G401 (cell line): ENCODE measurements at regions not wholly inside any gene's neighbourhood (a gene's known extent, or its start where the extent isn't known, plus 50 kb on each side); places are given as distances from the start of the nearest gene placed in this dataset.

Experiments
- DNase-seq: peaks from one replicate; pipeline ENCODE4 v3.0.0-alpha.2; 2015; ENCODE audit warnings: low spot score
- in situ Hi-C: cut with HindIII; loops from 2 replicates; pipeline ENCODE4 v1.10.0; 2016; ENCODE audit warnings: low sequenced_read_pairs, mixed read lengths

DNA sequence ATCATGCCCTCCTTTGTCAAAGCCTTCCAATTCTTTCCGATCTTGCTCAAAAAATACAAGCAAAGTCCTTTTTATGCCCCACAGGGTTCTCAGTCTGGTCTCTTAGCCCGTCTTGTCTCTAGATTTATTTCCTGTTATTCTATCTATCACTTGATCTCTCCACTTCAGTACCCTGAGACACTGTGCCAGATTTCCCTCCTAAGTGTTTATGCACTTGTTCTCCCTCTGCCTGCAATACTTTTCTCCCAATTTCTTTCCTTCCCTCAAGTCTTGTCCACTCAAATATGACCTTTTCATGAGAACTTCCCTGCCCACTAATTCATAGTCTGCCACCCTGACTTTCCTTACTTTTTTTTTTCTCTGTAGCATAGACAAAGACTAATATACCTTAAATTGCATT, 141.4 kb downstream of the MBL2 start:
- in situ Hi-C loops, result no loop called here
- DNase-seq, result peak; percentile 69

DNA sequence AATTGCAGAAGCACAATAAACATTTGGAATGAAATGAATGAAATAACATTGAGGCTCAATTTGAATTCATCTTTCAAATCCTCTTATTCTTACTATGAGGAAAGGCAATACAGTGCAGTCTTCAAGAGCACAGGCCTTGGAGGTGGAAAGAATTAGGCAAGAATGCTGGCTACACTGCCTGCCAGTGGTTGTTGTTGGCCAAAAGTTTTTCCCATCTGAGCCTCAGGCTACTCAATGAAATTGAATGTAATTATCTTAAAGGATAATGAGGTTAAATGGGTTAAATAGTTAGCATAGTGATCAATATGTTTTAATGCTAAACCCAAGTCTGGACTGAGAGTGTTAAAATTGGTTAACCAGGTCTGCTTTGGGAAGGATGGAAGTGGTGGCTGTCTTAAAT, 140.9 kb downstream of the MBL2 start:
- peak; percentile 74 for DNase-seq
- in situ Hi-C loops, result no loop called here

- in situ Hi-C loops, result no loop called here
- peak; percentile 78 for DNase-seq
Measured at GRCh38 chr10:52632591-52632990, 140.0 kb downstream of the MBL2 start.

GRCh38 chr10:52633266-52633665, 139.3 kb downstream of the MBL2 start:
- in situ Hi-C loops, result no loop called here

DNA sequence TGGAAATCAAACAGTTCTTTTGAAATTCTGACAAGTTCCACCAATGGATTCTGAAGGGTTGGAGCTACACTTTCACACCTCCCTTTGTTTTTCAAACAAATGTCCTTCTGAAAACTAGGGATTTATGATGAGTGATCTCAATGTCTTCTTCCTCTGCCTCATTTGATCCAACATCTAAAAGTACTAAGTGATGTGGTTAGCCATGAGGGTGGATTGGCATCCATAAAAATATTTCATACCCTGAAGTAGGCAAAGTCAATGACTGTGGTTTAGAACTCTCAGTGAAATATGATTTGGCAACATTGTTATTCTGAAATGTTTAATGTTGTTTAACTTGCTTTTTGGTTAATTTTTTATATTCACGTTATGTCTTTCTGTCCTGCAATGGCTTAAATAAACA, 136.9 kb downstream of the MBL2 start:
- in situ Hi-C loops, result no loop called here
- DNase-seq, result no peak

More at GRCh38 chr10:52633266-52633665, 139.3 kb downstream of the MBL2 start:
- DNase-seq, result no peak

- no peak for DNase-seq
- in situ Hi-C loops, result no loop called here
Measured at GRCh38 chr10:52636874-52637273, 135.7 kb downstream of the MBL2 start.

DNA sequence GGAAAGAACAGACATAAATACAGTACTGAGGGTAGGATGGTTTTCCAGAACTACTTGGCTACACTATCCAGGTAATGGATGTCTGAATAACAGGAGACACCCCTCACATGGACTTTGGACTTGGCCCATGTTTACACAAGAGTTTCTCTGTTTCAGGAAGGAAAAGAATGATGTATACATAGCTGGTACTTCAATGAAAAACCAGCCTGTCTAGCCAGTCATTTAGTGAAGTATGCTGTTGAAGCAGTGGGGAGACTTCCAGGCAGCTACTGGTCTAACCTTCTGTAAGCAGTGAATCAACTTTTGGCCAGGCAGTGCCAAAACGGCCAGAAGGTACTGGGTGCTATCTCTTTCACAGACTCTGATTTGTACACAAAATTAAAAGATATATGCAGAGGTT, 135.0 kb downstream of the MBL2 start:
- in situ Hi-C loops, result no loop called here
- no peak for DNase-seq

DNA sequence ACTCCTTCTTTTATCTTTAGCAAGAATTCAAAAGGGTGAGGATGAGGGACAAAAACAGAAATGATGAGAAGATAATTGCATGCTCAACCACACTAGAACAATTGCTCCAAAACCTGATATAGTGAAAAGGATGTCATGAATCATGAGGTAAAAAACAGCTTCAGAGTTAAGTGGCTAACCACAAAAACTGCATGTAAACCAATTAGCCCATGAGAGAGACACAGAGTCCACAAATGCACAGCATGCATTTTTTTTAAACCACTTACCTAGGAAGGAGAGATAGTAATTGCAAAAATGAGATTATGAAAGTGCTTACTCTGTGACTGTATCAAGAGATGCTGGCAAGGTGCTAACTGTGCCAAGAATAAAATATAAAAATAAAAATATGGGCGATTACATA, 132.9 kb downstream of the MBL2 start:
- in situ Hi-C loops, result no loop called here
- no peak for DNase-seq

DNA sequence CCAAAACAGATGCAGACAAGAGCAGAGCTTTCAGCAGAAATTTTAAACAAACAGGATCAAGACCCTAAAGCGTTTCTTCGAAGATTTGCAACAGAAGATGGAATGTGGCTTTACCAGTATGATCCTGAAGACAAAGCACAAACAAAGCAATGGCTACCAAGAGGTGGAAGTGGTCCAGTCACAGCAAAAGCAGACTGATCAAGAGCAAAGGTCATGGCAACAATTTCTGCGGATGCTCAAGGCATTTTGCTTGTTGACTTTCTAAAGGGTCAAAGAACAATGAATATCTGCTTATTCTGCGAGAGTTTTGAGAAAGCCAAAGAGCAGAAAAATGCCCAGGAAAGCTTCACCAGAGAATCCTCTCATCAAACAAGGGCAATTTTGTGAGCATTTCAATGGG, 130.4 kb downstream of the MBL2 start:
- in situ Hi-C loops, result no loop called here

GRCh38 chr10:52644373-52645186, 128.0 kb downstream of the MBL2 start:
- DNase-seq, result peak; percentile 80
- in situ Hi-C loops, result no loop called here

More for the DNA sequence above, 130.4 kb downstream of the MBL2 start:
- peak; percentile 64 for DNase-seq

GRCh38 chr10:52645187-52645758, 127.3 kb downstream of the MBL2 start:
- in situ Hi-C loops, result no loop called here
- peak; percentile 54 for DNase-seq

DNA sequence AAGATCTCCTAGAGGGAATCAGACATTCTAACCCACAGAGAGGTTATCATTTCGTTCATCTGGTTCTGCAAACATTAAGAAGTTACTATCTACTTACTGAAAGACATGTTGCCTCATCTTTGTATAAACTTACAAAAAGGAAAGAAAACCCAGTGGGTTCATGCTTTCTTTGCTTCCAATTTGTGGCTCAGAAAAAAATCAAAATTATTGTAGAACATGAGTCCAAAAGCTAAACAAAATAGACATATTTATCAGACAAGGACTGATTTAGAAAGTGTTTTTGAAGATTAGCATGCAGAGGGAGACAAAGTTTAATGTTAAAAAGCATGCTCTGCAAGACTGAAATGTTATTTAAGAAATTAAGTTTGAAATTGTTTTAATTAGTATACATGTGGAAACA, 123.1 kb downstream of the MBL2 start:
- no peak for DNase-seq
- in situ Hi-C loops, result no loop called here

- in situ Hi-C loops, result no loop called here
Measured at GRCh38 chr10:52650873-52651272, 121.7 kb downstream of the MBL2 start.

DNA sequence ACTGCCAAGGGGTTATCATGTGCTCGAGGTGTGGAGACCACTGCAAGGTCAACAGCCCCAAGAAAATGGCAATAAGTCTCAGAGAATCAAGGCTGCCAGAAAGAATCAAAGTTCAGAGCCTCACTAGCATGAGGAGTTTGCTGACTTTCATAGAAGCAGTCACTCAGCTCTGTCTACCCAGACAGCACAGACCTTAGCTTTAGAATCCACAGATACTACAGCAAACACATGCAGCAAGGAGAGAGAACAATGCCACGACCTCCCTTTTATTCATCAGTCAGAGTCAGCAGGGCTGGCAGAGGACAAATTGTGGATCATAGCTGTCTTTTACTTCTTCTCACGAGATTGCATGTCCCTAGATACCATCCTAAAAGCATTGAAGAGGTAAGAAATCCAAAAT, 121.3 kb downstream of the MBL2 start:
- in situ Hi-C loops, result no loop called here
- no peak for DNase-seq

More at GRCh38 chr10:52650873-52651272, 121.7 kb downstream of the MBL2 start:
- no peak for DNase-seq

DNA sequence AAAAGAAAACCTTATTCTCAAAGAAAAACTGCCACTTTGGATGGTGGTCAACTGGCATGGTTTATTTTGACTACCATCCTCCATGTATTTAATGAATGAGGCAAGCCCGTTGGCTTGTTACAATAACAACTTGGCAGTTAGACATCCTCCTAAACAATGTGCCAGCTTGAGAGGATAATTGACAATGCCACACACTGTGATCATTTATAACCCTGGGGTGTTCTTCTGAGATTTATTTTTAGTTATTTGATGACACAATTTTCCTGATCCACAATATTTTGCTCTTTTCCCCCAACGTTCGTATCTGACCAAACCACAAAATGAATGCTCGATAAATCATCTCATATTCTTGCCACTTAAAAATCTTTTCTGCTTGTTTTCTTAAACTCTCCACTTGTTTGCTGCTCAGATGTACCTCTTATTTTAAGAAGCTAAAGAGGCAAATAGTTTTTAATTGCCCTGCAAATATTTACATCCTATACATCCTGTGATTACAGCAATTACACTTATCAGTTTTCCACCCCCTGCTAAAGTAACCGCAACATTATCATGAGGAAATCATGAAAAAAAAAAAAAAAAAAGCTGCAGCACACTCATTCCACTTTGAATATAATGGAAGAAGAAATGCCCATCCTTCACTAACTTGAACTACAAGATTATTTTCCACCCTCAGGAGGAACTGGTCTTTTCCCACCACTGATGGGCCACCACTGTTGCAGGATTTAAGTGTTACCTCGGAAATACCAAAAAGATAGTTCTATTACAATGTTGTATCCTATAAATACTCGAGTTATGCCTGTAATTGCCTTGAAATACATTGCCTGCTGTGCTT, 119.9 kb downstream of the MBL2 start:
- peak; percentile 90 for DNase-seq
- in situ Hi-C loops, result no loop called here

DNA sequence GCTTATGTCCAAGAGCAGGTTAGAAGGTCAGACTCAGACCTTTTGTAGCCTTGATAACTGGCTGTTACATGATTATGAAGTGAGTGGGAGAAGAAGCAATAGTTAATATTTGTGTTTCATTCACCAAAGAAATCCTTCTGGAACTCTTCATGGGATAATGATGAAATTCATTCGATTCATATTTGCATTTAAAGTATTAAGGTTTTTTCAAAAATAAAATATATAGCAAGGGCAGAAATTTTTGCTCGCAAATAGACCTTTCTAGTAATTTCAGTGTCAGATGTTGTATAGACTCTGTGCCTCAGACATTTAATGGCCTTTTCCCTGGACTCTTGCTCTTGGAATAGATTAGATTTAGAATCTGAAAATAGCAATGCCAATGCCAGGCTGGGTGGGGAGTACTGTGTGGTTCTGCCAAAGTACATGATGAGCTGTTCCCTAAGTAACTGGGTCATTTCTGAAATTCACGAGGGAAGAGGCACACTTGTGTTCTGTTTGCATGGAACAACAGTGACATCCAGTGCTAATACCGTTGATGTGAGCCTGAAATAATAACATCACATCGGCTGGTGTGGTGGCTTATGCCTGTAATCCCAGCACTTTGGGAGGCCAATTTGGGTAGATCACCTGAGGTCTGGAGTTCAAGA, 119.2 kb downstream of the MBL2 start:
- in situ Hi-C loops, result no loop called here
- peak; percentile 96 for DNase-seq

- DNase-seq, result no peak
- in situ Hi-C loops, result no loop called here
Measured at GRCh38 chr10:52654201-52654600, 118.4 kb downstream of the MBL2 start.

DNA sequence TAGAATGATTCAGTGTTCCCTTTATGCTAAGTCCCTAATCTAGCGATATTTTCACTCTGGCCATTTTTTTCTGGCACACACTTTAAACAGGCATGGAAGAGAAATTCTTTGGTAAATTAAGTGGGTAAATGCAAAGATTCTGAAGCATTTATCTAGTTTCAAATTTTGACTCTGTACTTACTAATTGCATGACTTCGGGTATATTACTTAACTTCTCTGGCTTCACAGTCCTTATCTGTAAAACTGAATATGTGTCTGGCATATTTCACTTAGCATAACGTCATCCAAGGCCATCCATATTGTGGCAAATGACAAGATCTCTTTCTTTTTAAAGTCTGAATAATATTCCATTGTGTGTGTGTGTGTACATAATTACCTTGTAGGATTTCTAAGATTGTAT, 114.5 kb downstream of the MBL2 start:
- in situ Hi-C loops, result no loop called here
- DNase-seq, result no peak

DNA sequence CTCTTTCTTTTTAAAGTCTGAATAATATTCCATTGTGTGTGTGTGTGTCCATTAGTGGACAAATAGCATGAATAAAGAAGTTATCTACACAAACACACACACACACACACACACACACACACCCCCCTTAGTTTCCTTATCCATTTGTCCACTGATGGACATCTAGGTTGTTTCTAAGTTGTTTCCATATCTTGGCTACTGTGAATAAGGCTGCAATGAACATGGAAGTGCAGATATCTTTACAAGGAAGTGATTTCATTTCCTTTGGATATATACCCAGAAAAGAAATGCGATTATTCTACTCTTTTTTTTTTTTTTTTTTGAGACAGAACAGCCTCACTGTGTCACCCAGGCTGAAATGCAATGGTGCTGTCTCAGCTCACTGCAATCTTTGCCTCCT, 113.5 kb downstream of the MBL2 start:
- no peak for DNase-seq
- in situ Hi-C loops, result no loop called here

GRCh38 chr10:52662256-52662655, 110.3 kb downstream of the MBL2 start:
- peak; percentile 58 for DNase-seq
- in situ Hi-C loops, result no loop called here
